ENCODE measurements at regions not wholly inside any gene's neighbourhood (a gene's known extent, or its start where the extent isn't known, plus 50 kb on each side); places are given as distances from the start of the nearest gene placed in this dataset.
"Not testable (repeated sequence)": the region's sequence is repeated elsewhere in the genome, so short reads cannot be mapped to it uniquely, and the experiment has no call there.

DNA sequence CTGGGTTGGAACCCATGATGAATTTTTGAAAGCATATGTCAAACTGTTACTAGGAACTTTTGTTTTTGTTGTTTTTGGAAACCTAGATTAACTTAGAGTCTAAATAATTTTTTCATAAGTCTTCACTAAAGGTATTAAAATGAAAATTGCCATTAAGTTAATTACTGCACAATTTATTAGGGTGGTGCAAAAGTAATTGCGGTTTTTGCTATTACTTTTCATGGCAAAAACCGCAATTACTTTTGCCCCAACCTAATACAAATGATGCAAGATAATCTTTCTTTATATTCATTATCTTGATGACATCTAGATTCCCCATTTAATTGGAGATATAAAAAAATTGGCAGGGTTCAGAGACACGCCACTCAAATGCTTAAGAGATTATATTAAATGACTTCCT, 145.0 kb upstream of the PKP2 start:
- no peak for DNase-seq (ENCODE audit: low read depth in 2 of 2)

- DNase-seq (ENCODE audit: low read depth in 2 of 2): not testable (repeated sequence)
These were observed 137.4 kb upstream of the PKP2 start for GRCh38 chr12:33033999-33034398.

GRCh38 chr12:33026791-33027190, 130.2 kb upstream of the PKP2 start:
- no peak for DNase-seq (ENCODE audit: low read depth in 2 of 2)

DNA sequence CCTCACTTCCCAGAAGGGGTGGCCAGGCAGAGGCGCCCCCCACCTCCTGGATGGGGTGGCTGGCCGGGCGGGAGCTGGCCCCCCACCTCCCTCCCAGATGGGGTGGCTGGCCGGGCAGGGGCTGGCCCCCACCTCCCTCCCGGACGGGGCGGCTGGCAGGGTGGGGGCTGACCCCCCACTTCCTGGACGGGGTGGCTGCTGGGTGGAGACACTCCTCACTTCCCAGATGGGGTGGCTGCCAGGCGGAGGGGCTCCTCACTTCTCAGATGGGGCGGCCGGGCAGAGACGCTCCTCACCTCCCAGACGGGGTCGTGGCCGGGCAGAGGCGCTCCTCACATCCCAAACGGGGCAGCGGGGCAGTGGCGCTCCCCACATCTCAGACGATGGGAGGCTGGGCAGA, 126.1 kb upstream of the PKP2 start:
- DNase-seq (ENCODE audit: low read depth in 2 of 2): not testable (repeated sequence)

DNA sequence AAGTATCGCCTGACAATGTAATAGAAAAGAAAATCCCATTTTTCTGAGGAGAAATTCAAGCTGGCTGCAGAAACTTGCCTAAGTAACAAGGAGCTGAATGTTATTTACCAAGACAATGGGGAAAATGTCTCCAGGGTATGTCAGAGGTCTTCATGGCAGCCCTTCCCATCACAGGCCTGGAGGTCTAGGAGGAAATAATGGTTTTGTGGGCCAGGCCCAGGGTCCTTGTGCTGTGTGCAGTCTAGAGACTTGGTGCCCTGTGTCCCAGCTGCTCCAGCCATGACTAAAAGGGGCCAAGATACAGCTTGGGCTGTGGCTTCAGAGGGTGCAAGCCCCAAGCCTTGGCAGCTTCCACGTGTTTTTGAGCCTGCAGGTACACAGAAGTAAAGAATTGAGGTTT, 120.5 kb upstream of the PKP2 start:
- not testable (repeated sequence) for DNase-seq (ENCODE audit: low read depth in 2 of 2)

DNA sequence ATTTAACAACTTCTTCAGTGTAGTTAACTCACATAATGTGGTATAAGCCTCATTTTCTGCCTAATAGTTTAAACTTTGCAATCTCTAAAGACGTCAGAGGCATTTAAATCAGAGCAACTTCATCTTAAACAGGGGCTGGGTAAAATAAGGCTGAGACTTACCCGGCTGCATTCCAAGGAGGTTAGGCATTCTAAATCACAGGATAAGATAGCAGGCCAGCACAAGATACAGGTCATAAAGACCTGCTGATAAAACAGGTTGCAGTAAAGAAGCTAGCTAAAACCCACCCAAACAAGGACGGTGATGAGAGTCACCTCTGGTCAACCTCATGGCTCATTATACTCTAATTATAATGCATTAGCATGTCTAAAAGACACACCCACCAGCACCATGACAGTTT, 115.6 kb upstream of the PKP2 start:
- DNase-seq (ENCODE audit: low read depth in 2 of 2): no peak

GRCh38 chr12:33006106-33006505, 109.5 kb upstream of the PKP2 start:
- no peak for DNase-seq (ENCODE audit: low read depth in 2 of 2)

GRCh38 chr12:33000016-33000415, 103.4 kb upstream of the PKP2 start:
- no peak for DNase-seq (ENCODE audit: low read depth in 2 of 2)

- DNase-seq (ENCODE audit: low read depth in 2 of 2): no peak
These were observed 100.9 kb upstream of the PKP2 start for GRCh38 chr12:32997471-32997870.

- no peak for DNase-seq (ENCODE audit: low read depth in 2 of 2)
These were observed 99.0 kb upstream of the PKP2 start for GRCh38 chr12:32995623-32996022.

DNA sequence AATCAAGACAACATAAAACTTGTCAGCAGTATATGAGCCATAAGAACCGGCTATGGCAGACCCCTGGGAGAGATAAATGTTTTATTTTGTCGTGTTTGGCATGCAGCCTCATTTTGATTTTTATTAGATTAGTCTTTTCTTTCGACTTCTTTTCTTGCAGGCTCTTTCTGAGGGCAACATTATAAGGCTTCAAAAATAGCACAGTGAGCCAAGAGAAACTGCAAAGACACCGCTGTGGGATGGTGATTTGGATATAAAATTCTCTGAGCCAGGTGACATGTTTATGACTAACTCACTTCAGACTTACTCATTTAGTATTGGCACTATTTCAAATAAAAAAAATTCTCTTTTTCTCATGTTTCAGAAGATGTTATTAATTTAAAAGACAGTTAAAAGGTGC, 96.8 kb upstream of the PKP2 start:
- DNase-seq (ENCODE audit: low read depth in 2 of 2): no peak

- no peak for DNase-seq (ENCODE audit: low read depth in 2 of 2)
These were observed 93.1 kb upstream of the PKP2 start for GRCh38 chr12:32989705-32990104.

- no peak for DNase-seq (ENCODE audit: low read depth in 2 of 2)
These were observed 92.4 kb upstream of the PKP2 start for GRCh38 chr12:32988982-32989381.

GRCh38 chr12:32987512-32987911, 90.9 kb upstream of the PKP2 start:
- no peak for DNase-seq (ENCODE audit: low read depth in 2 of 2)

DNA sequence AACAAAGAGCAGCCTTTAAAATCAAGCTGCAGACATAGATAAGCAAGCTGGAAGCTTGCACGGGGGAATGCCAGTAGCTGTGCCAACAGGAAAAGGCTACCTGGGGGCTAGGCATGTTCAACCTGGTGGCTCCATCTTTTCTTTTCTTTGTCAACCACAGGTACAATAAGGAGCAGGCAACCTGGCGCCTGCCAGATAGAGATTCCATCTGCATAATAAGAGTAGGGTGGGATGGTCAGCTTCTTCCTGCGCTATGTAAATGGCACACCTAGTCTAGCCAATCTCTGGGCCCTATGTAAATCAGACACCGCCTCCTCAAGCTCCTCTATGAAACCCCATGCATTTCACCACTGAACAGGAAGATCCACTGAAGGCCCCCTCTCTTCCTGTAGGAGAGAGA, 87.4 kb upstream of the PKP2 start:
- DNase-seq (ENCODE audit: low read depth in 2 of 2): no peak

DNA sequence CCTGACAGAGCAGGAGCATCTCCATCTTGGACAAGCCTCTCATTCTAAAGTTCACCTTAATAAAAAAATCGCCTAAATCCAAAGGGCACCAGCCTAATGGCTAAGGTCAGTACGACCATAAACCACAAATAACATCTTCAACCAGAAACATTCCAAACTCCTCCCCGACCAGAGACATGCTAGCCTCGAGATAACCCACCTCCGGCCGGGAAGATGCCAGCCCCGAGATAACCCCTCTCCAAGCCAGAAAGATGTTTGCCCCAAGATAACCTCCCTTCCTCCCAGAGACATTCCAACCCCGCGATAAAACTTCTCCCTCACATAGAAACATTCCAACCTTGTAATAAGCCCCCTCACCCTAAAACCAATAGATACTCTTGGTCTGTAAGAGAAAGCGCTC, 86.8 kb upstream of the PKP2 start:
- no peak for DNase-seq (ENCODE audit: low read depth in 2 of 2)

DNA sequence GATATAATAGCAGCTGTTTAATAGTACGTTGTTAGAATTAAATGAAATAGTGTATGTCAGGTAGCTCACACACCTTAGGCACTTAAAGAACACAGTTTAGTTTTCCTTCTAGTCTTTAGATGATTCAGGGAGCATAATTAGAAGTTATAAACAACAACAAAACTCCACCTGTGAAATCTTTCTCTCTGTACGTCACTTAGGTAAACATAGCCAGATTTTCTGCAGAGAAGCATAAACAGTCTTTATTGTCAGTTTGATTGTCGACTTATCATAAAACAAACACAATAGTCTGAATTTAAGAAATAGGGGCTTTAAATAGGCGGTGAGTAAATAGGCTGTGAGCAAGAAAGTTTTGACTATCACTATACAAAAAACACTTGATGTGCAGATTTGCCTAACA, 84.6 kb upstream of the PKP2 start:
- no peak for DNase-seq (ENCODE audit: low read depth in 2 of 2)

GRCh38 chr12:32975122-32975521, 78.5 kb upstream of the PKP2 start:
- DNase-seq (ENCODE audit: low read depth in 2 of 2): no peak

- no peak for DNase-seq (ENCODE audit: low read depth in 2 of 2)
These were observed 74.0 kb upstream of the PKP2 start for GRCh38 chr12:32970465-32971110.

- DNase-seq (ENCODE audit: low read depth in 2 of 2): no peak
These were observed 68.5 kb upstream of the PKP2 start for GRCh38 chr12:32964981-32965585.

DNA sequence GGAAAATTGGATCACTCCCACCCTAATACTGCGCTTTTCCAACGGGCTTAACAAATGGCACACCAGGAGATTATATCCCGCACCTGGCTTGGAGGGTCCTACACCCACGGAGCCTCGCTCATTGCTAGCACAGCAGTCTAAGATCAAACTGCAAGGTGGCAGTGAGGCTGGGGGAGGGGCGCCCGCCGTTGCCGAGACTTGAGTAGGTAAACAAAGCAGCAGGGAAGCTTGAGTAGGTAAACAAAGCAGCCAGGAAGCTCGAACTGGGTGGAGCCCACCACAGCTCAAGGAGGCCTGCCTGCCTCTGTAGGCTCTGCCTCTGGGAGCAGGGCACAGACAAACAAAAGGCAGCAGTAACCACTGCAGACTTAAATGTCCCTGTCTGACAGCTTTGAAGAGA, 59.8 kb upstream of the PKP2 start:
- DNase-seq (ENCODE audit: low read depth in 2 of 2): not testable (repeated sequence)

DNA sequence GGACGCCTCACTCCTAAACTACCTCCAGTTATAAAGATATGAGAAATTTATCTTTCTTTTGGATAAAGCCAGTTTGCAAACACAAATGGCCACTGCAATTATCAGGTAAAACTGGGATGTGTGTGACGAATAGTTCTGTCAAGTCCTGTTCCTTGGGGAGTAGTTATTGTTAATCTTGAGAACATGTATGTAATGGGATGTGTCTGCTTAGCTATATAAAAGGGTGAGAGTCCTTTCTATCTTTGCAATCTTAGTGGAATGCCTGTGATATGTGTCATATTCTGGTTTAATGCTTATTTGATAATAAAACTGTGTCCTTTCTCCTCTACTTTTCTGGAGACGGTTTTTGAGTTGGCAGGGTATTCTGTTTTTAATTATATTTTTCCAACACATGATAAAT, 56.1 kb upstream of the PKP2 start:
- no peak for DNase-seq (ENCODE audit: low read depth in 2 of 2)

GRCh38 chr12:32949815-32950214, 53.2 kb upstream of the PKP2 start:
- DNase-seq (ENCODE audit: low read depth in 2 of 2): no peak

Measured in lung microvascular endothelial cell (primary cell).